Lower lobe of right lung (tissue), 2 donors: ENCODE measurements at regions not wholly inside any gene's neighbourhood (a gene's known extent, or its start where the extent isn't known, plus 50 kb on each side); places are given as distances from the start of the nearest gene placed in this dataset.
A peak's percentile ranks its signal among the peaks of the same experiment; 100 is the strongest.

Source experiments
- ATAC-seq, 2 donors: fragments of 200-7000 bp; cut with Tn5 transposase; one replicate each; pipeline ENCODE4 v1.9.1; 2020 to 2022; ENCODE audit warnings: mild to moderate bottlenecking in 2 of 2, moderate library complexity in 2 of 2
- DNase-seq: peaks from one replicate; pipeline ENCODE4 v3.0.0-alpha.2; 2020
- H3K27ac ChIP-seq: fragments of 200-600 bp; one replicate; pipeline ENCODE4 v1.8.0; 2022
- H3K27me3 ChIP-seq: fragments of 200-600 bp; one replicate; pipeline ENCODE4 v1.8.0; 2022; ENCODE audit warnings: low read depth
- H3K36me3 ChIP-seq: fragments of 200-600 bp; one replicate; pipeline ENCODE4 v1.8.0; 2022; ENCODE audit warnings: mild to moderate bottlenecking
- H3K4me1 ChIP-seq: fragments of 200-600 bp; one replicate; pipeline ENCODE4 v1.8.0; 2022
- H3K4me3 ChIP-seq: fragments of 200-600 bp; one replicate; pipeline ENCODE4 v1.8.0; 2022; ENCODE audit warnings: mild to moderate bottlenecking
- H3K9me3 ChIP-seq: fragments of 200-600 bp; one replicate; pipeline ENCODE4 v1.8.0; 2022
- intact Hi-C: fragments of 100-400 bp; cut with DNase I; formaldehyde crosslinking; loops from one replicate; pipeline ENCODE4 v1.11.0; 2022
- TF ChIP-seq, protein P1 (sequence below): fragments of 200-600 bp; IDR thresholded peaks from one replicate; pipeline ENCODE4 v1.8.0; 2022; ENCODE audit warnings: antibody characterized with exemption, mild to moderate bottlenecking
- donor health status: DM: no; HTN: yes; CAD: no; lungs with severe emphysema.

DNA sequence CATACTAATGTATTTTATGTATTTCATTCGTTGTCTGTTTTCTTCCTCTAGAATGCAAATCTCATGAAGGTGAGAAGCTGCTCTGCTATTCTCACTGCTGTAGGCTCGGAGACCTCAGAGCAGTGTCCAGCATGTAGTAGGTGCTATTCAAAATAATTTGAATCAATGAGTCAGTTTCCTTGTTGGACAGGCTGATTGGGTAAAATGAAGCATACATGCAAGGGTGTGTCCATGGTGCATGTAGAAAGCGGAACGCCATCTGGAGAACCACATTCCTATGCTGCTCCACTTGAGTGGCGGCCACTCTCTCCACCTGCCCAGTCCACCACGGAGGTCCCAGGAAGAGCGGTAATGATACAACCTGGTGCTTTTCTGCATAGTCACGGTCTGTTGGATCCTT lies 412.1 kb downstream of the QKI start:
- Histone ChIP-seq H3K4me1 (no peaks in the 10 kb centered on the region), H3K9me3 (no peaks in the 10 kb centered on the region), H3K27me3 (no peaks in the 10 kb centered on the region), H3K4me3 (no peak overlapping the region), H3K27ac (no peak overlapping the region), H3K36me3 (no peaks in the 10 kb centered on the region)
- TF ChIP-seq, protein P1, sequence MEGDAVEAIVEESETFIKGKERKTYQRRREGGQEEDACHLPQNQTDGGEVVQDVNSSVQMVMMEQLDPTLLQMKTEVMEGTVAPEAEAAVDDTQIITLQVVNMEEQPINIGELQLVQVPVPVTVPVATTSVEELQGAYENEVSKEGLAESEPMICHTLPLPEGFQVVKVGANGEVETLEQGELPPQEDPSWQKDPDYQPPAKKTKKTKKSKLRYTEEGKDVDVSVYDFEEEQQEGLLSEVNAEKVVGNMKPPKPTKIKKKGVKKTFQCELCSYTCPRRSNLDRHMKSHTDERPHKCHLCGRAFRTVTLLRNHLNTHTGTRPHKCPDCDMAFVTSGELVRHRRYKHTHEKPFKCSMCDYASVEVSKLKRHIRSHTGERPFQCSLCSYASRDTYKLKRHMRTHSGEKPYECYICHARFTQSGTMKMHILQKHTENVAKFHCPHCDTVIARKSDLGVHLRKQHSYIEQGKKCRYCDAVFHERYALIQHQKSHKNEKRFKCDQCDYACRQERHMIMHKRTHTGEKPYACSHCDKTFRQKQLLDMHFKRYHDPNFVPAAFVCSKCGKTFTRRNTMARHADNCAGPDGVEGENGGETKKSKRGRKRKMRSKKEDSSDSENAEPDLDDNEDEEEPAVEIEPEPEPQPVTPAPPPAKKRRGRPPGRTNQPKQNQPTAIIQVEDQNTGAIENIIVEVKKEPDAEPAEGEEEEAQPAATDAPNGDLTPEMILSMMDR = no peak
- DNase-seq = no peak
- intact Hi-C loops = no loop called here
- ATAC-seq = peak in 1 of 2 donors; percentile 45

DNA sequence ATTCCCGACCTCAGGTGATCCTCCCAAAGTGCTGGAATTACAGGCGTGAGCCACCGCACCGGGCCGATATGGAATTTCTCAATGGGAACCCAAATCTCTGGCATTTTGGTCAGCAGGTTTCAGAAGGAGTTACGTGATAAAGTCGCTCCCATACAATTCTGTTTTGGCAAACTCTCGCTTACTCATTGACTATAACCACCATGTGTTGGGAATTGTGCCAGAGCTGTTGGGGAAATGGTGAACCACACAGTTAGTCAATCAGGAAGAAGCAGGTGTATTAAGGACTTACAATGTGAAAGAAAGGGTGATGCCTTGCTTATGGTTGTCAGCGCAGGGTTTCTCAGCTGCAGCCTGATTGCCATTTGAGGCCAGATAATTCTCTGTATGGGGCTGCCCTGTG lies 410.5 kb downstream of the QKI start:
- TF ChIP-seq, protein P1 = no peak
- H3K27ac ChIP-seq = no peak overlapping the region
- DNase-seq (no peak), ATAC-seq (no peak)
- H3K9me3 ChIP-seq = no peaks in the 10 kb centered on the region
- no peaks in the 10 kb centered on the region for H3K4me1 ChIP-seq
- no peaks in the 10 kb centered on the region for H3K27me3 ChIP-seq
- intact Hi-C loops = no loop called here
- H3K36me3 ChIP-seq = no peaks in the 10 kb centered on the region
- no peak overlapping the region for H3K4me3 ChIP-seq

DNA sequence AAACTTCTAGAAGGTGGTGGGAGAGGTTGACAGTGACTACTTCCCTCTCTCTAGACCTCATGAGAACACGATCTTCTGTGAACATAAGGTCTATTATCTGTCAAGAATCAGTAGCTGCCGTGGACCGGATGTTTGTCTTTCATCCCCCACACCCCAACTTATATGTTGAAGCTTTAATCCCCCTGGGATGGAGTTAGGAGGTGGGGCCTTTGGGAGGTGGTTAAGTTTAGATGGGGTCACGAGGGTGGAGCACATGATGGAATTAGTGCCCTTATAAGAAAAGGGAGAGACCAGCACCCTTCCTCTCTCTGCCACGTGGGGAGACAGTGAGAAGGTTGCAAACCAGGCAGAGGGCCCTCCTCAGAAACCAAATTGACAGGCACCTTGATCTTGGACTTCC lies 409.1 kb downstream of the QKI start:
- no peak for ATAC-seq
- Histone ChIP-seq H3K36me3 (no peaks in the 10 kb centered on the region), H3K9me3 (no peaks in the 10 kb centered on the region), H3K4me3 (no peak overlapping the region), H3K4me1 (no peaks in the 10 kb centered on the region), H3K27ac (no peak overlapping the region), H3K27me3 (no peaks in the 10 kb centered on the region)
- intact Hi-C loops = no loop called here
- TF ChIP-seq, protein P1 = no peak
- no peak for DNase-seq

DNA sequence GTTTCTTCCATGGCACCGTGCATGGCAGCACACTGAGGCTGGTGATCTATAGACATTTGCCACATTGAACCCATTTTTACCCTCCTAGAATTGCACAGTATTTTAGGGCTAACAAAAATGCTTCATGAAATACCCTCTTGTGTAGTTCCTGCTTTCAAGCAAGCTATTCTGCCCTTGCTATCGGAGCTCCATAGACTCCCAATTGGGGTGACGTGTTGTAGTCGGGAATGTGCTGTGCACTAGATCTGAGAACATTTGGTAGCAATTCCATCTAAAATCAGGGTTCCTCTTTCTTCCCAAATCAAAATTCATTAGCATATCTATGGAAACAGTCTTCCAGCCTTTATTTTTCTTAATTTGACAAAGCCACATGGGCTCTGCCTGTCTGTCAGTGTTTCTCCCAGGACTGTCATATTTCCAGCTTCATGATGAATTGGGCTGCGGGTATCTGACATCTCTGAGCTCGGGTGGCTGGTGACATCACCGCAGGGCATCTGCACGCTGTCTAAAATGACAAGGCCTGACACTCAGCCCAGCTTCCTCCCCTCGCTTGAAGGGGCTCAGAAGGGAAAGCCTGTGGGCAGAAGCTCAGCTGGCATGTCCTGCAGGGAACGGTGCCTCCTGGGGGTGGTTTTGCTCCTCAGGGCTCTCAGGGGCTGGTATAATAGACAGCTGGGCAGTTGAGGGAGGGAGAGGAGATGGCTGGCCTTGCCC lies 406.4 kb downstream of the QKI start:
- no peak for ATAC-seq
- no peak overlapping the region for H3K27ac ChIP-seq
- TF ChIP-seq, protein P1 = no peak
- no peaks in the 10 kb centered on the region for H3K9me3 ChIP-seq
- H3K36me3 ChIP-seq = no peaks in the 10 kb centered on the region
- intact Hi-C loops = no loop called here
- no peak overlapping the region for H3K4me3 ChIP-seq
- H3K4me1 ChIP-seq = no peaks in the 10 kb centered on the region
- no peak for DNase-seq
- no peaks in the 10 kb centered on the region for H3K27me3 ChIP-seq

DNA sequence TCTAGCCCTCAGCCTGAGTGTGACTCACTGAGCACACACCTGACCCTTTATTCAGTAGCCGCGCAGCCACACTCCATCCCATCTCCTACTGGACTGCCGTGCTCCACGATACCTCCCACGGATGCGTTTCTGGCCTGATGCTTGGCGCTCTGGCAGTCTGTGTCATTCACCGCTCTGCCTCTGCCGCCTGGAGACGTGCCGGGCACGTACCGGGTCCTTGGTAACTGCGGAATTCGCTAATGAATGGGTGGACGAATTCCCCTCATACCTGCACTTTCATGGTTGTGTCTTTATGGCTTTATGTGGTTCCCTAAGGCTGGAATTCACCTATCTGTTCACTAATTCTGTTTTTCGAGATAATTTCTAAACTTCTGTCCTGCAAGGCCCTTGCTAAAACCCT lies 405.7 kb downstream of the QKI start:
- H3K27me3 ChIP-seq = no peaks in the 10 kb centered on the region
- no peaks in the 10 kb centered on the region for H3K4me1 ChIP-seq
- H3K4me3 ChIP-seq = no peak overlapping the region
- intact Hi-C loops = no loop called here
- H3K9me3 ChIP-seq = no peaks in the 10 kb centered on the region
- DNase-seq (no peak), ATAC-seq (no peak)
- TF ChIP-seq, protein P1 = no peak
- H3K36me3 ChIP-seq = no peaks in the 10 kb centered on the region
- no peak overlapping the region for H3K27ac ChIP-seq
